ENCODE measurements at regions not wholly inside any gene's neighbourhood (a gene's known extent, or its start where the extent isn't known, plus 50 kb on each side); places are given as distances from the start of the nearest gene placed in this dataset.

DNA sequence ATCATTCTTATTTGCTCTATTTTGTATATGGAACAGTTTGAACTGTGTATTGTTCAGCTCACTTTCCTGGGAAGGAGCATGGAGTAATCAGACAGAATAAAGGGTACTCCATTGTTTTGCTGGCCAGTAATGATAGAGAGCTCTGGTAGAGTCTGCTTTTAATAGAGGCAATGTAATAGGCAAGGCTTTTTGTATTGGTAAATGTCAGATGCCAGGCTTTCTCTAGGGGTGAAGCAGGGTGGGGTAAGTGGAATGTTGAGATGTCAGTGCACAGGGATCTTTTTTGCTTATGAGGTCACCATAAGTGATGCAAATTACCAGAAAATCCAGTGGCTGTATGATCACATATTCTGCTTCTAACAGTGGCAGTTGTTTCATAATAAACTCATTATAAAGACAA is 1088.3 kb upstream of the SORCS1 start:
- no peak for DNase-seq

DNA sequence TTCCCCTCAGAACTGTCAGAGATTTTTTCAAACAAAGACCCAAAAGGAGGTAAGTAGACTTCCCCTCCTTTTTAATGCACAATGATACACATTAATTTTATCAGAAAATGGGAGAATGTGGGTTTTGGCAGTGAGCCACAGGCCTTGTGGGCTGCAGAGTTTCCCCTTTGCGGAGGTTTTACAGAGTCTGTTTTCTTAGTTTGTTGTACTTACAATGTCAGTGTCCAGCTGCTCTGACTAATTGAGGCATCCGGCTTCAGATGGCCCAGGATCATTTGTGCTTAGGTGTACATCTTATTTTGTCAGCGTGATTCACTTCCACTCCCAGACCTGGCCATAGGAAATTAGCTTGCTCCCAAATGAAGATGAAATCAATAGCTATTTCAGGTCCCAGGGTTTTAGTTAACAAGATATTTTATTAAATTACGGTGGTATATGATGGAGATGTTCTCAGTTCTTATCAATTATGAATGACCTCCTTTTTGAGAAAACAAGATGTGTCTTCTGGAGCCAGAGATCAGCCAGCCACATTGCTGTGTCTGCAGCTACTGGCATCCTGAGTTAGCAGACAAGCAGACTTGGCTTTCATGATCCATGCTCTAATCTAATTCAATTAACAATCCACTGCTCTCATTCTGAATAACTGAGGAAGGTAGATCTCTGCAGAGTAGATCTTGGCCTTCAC is 1086.6 kb upstream of the SORCS1 start:
- DNase-seq, result no peak

DNA sequence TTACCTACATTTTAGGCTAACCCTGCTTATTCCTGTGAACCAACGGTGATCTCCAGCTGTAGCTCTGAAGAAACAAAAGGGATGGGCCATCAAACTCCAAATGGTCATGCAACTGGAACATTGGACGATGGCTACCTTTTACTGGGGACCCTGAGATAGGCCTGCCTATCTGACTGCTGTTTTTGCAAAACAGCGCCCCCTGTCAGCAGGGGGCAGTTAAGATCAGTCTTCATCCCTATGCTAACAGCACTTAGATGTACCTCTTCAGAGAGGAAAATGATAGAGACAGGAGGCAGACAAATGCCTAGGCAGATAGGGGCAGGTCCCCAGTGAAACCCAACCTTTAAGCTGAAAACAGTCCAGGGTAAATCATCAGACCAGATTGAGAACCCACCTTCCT is 1085.4 kb upstream of the SORCS1 start:
- no peak for DNase-seq

DNA sequence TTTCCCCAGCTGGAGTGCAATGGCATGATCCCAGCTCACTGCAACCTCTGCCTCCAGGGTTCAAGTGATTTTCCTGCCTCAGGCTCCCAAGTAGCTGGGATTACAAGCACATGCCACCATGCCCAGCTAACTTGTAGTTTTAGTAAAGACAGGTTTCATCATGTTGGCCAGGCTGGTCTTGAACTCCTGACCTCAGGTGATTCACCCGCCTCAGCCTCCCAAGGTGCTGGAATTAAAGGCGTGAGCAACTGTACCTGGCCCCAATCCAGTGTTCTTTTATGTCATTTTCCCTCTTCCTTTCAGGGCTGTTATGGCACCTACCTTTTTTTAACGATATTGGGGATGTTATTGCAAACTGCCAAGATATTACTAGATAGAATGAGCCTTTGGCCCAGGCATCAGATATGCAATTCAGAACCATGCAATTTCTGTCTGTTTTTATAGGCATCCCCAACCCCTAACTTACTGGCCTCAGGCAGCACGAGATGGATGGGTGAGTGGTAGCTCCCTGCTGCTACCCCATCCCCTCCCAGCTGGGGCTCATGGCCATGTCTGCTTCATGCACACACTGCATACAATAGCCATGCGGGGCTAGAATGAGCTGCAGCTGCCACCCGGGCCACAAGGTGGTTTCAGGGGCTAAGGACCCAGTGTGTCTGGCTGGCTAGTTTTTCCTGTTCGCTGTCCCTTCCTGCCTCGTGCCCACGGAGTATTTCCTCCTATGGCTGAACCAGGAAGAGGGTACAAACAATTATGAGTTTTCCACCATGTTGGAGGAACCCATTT is 1080.1 kb upstream of the SORCS1 start:
- DNase-seq, result no peak

DNA sequence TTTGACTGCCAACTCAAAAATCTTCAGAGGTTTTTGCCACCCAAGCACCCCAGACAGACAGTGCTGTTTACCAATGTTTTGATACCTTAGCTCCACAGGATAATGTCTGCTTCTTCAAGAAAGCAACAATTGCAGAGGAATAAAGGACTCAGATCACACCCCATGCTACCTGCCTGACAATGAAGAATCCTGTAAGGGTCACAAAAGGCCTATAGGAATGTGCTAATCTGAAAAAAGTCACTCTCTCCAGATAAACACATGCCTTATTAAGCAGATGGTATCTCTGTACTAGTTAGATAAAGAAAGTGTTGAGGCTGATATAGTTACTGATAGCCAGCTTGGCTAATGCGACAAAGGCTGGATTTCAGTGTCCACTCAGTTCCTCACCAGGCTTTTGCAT is 1076.7 kb upstream of the SORCS1 start:
- no peak for DNase-seq

DNA sequence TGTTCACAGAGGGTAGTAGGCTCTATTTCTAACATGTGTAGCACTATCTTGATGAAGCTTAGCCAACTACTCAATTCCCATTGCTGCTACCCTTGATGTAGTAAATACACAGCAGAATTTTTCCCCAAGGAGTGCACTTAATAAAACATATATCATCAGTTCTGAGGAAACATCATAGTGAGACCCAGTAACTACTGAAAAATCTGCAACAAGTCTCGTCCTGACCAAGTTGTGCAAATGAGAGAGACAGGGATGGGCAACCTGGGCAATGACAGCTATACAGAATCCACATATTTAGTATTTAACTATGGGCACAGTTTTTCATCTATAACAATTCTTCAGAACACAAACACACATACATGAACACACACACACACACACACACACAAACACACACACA is 1073.8 kb upstream of the SORCS1 start:
- no peak for DNase-seq

DNA sequence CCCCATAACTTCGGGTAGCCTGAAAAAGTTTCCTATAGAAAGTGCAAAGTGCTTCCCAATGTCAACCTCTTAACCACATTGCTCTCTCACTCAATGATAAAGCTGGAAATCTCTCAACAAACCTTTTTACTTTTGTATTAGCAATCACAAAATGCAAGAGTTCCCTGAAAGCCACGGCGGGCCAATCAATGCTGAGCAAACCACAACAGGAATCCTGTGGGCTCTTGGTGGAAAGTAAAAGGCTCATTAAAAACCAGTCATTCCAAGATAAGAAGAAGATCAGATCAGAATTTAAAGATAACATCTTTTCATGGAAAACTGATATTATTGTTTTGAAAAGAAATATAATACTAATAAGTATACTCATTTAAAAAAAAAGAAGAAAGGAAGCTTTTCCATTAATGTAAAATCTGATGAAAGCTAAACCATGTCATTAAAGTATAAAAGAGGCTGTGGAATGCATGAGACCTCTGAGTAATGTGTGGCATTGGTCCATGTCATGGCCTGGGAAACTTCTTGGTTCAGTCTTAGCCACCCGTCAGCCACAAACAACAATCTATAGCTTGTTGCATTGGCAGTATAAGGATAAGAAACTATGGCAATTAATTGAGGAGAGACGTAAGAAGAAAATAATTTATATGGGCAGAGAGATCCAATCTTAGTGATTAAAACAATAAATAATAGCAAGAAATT is 1066.1 kb upstream of the SORCS1 start:
- no peak for DNase-seq

DNA sequence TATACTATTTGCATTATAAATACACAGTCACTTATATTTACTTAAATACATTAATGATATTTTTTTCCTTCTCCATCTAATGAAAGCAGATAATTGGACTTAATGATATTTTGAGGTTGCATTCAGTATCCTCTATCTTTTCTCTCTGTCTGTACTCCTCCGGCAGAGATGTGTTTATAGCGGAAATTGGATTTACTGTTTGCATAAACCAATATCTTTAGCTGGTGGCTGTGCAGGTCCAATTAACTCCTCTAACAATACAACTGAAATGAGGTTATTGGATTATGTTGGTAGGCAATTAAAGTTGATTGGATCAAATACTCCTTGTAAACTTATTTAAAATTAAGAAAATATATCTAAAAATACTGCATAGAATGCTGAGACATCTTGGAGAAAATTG is 1044.2 kb upstream of the SORCS1 start:
- DNase-seq, result no peak

DNA sequence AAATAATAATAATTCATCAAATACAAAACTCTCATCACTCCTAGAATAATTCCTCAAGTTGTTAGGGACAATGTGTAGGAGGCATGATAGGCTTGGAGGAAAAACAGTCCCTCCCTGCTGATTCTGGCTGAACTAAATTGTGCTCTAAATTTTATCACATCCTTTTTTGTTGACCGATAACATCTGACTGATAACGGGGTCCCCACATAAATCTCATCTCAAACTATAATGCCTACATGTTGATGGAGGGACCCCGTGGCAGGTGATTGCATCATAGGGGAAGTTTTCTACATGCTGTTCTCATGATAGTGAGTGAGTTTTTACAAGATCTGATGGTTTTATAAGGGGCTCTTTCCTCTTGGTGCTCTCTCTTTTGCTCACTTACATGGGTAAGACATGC is 1043.5 kb upstream of the SORCS1 start:
- no peak for DNase-seq

DNA sequence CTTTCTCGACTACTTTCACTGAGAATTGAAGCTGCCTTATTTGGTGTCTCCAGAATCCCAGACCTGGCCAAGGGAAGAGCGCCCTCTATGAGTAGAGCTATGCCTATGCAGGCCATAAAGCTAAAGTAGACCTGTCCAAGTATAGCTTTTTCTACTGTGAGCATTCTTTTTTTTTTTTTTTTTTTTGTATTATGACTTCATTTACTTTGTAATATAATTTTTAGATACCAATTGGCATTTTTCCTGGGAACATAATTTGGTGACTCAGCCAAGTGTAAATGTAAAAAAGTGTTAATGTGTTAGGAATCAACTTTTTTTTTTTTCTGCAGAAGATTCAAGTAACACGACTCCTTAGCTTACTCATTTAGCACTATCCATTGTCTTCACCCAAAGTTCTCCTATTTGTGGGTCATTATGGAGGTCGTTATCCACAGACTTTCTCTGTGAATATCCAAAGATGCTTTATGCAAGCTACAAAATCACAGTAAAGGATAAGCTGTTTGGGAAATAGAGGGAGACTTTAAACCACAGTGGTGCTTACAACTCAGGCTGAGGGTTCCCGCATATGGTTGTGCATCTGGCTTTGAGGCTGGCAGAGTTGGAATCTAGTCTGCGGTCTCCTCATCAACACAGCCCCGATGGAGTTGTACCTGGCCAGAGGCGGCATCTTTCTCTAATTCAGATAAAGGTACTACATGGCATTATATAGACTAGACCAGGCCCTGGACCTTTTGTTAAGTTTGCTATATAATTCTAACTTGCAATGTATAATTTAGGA is 1040.2 kb upstream of the SORCS1 start:
- DNase-seq, result peak in 2 of 51 donors; percentile 1 to 7

DNA sequence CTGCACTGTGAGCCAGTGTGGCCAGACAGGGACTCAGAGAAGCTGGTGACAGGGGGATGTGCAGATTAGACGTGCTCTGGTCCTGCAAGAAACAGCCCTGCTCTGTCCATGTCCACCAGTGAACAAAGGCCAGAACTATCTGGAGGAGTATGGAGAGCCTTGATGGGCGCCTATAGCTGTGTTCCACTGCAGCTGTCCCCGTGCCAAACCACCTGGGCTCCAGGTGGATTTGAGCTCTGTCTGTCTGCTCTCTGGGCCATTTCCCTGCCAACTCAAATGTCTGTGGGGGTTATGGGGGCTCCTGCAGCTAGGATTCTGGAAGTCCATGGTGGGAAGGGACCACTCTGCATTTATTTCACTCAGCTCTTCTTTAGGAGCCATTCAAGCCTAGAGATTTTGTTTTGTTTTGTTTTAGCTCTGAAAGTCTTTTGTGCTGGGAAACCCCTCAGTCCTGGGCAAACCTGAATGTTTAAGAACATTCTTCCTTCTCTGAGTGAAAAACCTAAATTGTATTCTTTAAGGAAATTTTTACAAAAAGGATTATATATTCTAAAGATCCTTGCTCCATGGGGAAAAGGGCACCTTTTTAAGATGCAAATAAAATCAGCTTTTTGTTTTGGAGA is 1039.5 kb upstream of the SORCS1 start:
- no peak for DNase-seq

DNA sequence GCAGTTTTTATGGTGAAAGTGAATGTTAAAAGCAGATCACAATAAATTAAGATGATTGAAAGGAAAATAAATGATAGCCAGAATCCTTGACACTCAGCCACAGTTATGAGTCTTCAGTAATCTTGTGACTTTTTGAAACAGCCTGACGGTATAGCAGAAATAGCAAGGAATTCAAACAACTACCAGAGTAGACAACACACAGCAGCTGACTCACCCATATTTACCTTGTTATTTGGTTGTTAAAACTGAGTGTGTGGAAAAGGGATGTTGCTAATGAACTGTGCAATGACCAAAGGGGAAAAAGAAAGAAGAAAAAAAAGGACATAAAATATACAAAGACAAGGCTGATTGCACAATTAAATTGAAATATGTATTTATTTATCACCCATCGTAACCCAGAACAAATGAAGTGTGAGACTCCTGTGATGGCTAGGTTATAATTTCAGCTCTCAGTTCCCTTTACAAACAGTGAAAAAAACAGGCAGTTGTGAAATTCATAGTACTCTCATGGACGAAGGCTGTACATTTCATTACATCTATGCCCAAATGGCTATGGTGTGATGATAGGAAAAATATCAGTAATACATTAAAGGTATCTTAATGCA is 1023.0 kb upstream of the SORCS1 start:
- no peak for DNase-seq

DNA sequence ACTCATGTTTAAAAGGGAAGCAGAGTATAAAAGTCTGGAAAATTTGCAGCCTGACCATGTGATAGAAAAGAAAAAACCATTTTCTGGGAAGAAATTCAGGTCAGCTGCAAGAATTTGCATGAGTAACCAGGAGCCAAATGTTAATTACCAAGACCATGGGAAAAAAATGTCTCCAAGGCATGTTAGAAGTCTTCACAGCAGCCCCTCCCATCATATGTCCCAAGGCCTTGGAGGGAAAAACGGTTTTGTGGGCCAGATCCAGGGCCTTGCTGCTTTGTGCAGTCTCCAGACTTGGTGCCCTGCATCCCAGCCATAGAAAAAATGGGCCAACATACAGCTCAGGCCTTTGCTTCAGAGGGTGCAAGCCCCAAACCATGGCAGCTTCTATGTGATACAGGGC is 1019.6 kb upstream of the SORCS1 start:
- DNase-seq, result no peak

DNA sequence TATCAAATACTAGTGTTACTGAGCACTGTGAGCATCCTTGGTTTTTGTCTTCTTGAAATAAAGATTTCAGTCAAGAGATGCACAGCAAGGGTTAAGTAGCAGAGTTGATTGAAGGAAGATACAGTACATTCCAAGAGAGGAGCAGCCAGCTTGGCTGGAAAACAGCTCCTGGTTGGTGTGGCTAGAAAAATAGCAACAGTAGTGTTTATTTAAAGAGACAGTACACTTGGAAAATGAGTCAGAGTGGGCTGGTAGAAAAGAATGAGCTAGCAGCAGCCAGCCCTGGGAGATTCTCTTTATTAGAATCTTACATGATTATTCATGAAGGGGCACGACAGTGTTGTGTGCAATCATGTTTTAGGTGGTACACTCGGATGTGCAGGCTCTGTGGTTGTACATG is 1016.4 kb upstream of the SORCS1 start:
- no peak for DNase-seq

DNA sequence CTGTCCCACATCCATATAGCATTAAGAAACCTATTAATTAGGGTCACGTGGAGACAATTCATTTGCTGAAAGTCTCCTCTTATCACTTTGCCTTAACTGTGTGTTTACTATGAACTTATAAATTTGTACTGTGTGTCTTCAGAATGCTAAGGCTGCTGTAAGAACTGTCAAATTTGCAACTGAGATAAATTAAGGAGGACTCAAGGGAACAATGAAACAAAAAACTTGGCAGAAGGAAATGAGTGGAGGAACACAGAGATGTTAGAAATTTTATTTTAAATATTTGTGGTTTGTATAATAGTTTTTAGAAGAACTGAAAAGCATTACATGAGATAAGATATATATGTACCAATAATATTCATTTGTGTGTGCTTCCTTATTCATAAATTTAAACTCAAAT is 1005.3 kb upstream of the SORCS1 start:
- no peak for DNase-seq

DNA sequence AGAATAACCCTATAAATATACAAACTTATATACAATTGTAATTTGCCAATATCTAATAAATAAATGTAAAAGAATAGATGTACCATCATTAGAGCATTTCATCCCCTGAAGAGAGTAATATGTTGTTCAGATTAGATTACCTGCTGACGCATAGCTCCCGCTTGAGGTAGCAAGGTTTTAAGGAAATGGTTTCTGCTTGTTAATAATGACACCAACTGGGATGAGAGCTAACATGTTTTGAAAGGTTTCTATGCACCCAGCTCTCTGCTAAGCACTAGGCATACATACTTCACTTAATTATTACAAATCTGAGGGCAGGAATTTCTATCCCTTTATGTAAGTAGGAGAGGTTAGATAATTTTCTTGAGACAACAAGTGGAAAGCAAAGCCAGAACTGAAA is 1003.3 kb upstream of the SORCS1 start:
- no peak for DNase-seq

DNA sequence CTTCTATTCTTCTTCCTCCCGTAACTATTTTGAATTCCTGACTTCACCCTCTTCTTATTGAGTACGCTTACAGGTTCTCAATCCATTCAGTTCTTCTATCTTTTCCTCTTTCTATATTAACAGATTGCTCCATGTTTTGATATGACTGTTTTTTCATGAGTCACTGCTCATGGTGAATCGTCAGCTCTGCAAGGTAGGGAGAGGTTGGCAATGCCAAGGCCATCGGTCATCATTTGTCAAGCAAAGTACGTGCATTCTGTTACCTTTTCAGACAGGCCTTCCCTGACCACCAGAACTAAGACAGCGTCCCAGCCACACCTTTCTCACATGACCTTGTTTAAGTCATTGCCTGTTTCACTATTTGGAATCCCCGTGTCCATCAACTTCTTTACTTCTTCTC is 1001.9 kb upstream of the SORCS1 start:
- no peak for DNase-seq

DNA sequence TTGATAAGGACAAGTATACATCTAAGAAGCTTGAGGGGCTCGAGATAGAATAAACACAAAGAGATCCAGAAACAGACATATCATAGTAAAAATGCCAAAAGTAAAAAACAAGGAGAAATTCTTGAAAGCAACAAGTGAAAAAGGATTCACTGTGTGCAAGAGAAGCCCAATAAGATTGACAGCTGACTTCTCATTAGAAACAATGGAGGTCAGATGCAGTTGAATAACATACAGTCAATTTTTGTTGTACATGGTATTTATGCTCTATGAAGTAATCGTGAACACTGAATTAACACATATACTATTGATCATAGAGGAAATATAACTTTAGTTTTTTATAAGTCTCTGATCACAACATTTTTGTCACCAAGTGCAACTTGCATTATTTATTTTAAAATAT is 982.8 kb upstream of the SORCS1 start:
- no peak for DNase-seq

DNA sequence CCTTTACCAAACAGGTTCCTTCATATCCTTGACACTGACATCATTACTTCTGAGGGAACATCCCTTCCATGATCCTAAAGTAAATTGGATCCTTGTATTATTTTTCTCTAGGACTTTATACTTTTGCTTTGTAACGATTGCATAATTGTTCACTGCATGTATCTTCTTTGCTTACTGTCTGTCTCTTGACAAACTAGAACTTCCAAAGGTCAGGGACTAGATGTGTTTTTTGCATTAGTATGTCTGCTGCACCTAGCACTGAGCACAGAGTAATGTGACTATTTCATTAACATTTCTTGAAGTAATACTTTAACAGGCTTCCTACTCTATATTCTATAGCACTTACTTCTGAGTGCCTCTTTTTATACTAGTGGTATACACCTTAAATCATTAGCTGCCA is 976.6 kb upstream of the SORCS1 start:
- DNase-seq, result no peak

DNA sequence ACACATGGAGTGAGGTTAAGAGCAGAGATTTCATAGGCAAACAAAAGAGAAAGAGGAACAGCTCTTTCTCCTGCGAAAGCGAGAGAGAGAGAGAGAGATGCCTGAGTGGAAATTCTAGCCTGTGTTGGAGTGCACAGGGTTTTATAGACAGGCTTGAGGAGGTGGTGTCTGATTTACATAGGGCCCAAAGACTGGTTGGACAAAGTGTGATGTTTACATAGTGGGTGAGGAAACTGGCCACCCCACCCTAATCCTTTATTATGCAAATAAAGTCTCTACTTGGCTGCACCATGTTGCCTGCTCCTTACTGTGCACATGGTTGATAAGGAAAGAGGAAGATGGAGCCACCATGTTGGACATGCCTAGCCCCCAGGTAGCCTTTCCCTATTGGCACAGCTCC is 967.8 kb upstream of the SORCS1 start:
- no peak for DNase-seq

DNA sequence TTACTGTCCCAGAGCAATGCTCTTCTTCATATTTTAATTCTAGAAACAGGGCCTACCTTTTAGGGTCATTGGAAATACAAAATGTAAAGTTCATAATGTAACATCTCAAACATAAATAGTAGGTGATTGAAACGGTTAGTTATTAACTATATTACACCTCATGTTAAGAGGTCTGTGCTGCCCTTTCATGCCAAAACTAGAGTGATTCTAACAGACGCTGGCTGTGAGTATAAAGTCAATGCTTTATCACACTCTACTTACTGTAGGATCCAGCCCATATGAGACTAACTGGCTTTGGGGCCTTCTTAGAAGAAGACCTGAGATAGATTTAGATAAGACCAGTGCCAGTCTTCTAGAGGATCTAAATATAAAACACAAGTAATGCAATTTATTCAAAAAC is 966.1 kb upstream of the SORCS1 start:
- no peak for DNase-seq

Data from hypothalamus (tissue), 51 donors.